ENCODE measurements at regions not wholly inside any gene's neighbourhood (a gene's known extent, or its start where the extent isn't known, plus 50 kb on each side); places are given as distances from the start of the nearest gene placed in this dataset.

- Histone ChIP-seq H3K4me1 (ENCODE audit: control insufficient read depth, insufficient read depth, low read length) (no peaks in the 10 kb centered on the region), H3K27me3 (ENCODE audit: control insufficient read depth, insufficient read depth, low read length) (no peaks in the 10 kb centered on the region), H3K27ac (ENCODE audit: low read length) (no peak overlapping the region), H3K9me3 (ENCODE audit: control insufficient read depth, insufficient read depth, low read depth, low read length) (no peaks in the 10 kb centered on the region), H3K36me3 (ENCODE audit: control insufficient read depth, insufficient read depth, low read length) (no peaks in the 10 kb centered on the region), H3K4me3 (ENCODE audit: low read depth in 2 of 2, low read length in 2 of 2) (no peak overlapping the region)
- CTCF ChIA-PET: no interaction called here
- intact Hi-C loops (cut with micrococcal nuclease; ENCODE audit: unreplicated experiment): no loop called here
- no TSS peak for BruUV-seq (replicated peaks)
- POLR2A ChIA-PET: no interaction called here
- ATAC-seq (no peak), DNase-seq (ENCODE audit: low read depth, low spot score) (no peak)
- in situ Hi-C loops (cut with HindIII; ENCODE audit: low pct_unique_long_range_greater_than_20kb, low sequenced_read_pairs): no loop called here
- TF ChIP-seq REST (IDR thresholded peaks at IDR 0.05; ENCODE audit: insufficient read depth in 1 of 2, low read depth in 2 of 2, low read length in 1 of 2) (no peak), POLR2AphosphoS5 (IDR thresholded peaks at IDR 0.05; ENCODE audit: low read depth, low read length) (no peak), CTCF (IDR thresholded peaks at IDR 0.05) (no peak), TCF7L2 (IDR thresholded peaks at IDR 0.05; ENCODE audit: low read depth, low read length) (no peak), SIN3A (IDR thresholded peaks at IDR 0.05; ENCODE audit: borderline replicate concordance, insufficient read depth, low read depth, low read length) (no peak)
Observed at GRCh38 chr21:26379561-26379960, 193.5 kb downstream of the CYYR1 start.

- ChIA-PET CTCF (no interaction called here), POLR2A (no interaction called here)
- DNase-seq (ENCODE audit: low read depth, low spot score) (no peak), ATAC-seq (no peak)
- no peaks in the 10 kb centered on the region for H3K4me1 ChIP-seq (ENCODE audit: control insufficient read depth, insufficient read depth, low read length)
- H3K4me3 ChIP-seq (ENCODE audit: low read depth in 2 of 2, low read length in 2 of 2): no peak overlapping the region
- no peaks in the 10 kb centered on the region for H3K9me3 ChIP-seq (ENCODE audit: control insufficient read depth, insufficient read depth, low read depth, low read length)
- no peak for TF ChIP-seq TCF7L2 (IDR thresholded peaks at IDR 0.05; ENCODE audit: low read depth, low read length)
- no peak for TF ChIP-seq SIN3A (IDR thresholded peaks at IDR 0.05; ENCODE audit: borderline replicate concordance, insufficient read depth, low read depth, low read length)
- no peak for TF ChIP-seq POLR2AphosphoS5 (IDR thresholded peaks at IDR 0.05; ENCODE audit: low read depth, low read length)
- no peak for TF ChIP-seq CTCF (IDR thresholded peaks at IDR 0.05)
- TF ChIP-seq REST (IDR thresholded peaks at IDR 0.05; ENCODE audit: insufficient read depth in 1 of 2, low read depth in 2 of 2, low read length in 1 of 2): no peak
- no peak overlapping the region for H3K27ac ChIP-seq (ENCODE audit: low read length)
- no TSS peak for BruUV-seq (replicated peaks)
- H3K36me3 ChIP-seq (ENCODE audit: control insufficient read depth, insufficient read depth, low read length): no peaks in the 10 kb centered on the region
- in situ Hi-C loops (cut with HindIII; ENCODE audit: low pct_unique_long_range_greater_than_20kb, low sequenced_read_pairs) (no loop called here), intact Hi-C loops (cut with micrococcal nuclease; ENCODE audit: unreplicated experiment) (no loop called here)
- H3K27me3 ChIP-seq (ENCODE audit: control insufficient read depth, insufficient read depth, low read length): no peaks in the 10 kb centered on the region
Observed at GRCh38 chr21:26377111-26377694, 195.9 kb downstream of the CYYR1 start.

All from Panc1 (cell line).